PC-9 (cell line): ENCODE measurements at regions not wholly inside any gene's neighbourhood (a gene's known extent, or its start where the extent isn't known, plus 50 kb on each side); places are given as distances from the start of the nearest gene placed in this dataset.

Experiments
- BruUV-seq: library from RNA; stranded (reverse); fragments of 400-500 nt; replicated peaks from 2 replicates; lab custom pipeline; 2021; lab: Mats Ljungman, UMichigan
- CTCF ChIA-PET: fragments of 300-600 bp; sonication (Branson Sonifier 250); formaldehyde crosslinking; loops from one replicate; lab custom pipeline; 2022; ENCODE audit warnings: antibody characterized with exemption; lab: Charles Lee
- POLR2A ChIA-PET: fragments of 300-600 bp; sonication (Branson Sonifier 250); formaldehyde crosslinking; loops from one replicate; lab custom pipeline; 2022; ENCODE audit warnings: antibody characterized with exemption; ENCODE audit not compliant: unreplicated experiment; lab: Charles Lee
- DNase-seq, 2 experiments: peaks; one replicate each; pipeline versions ENCODE4 v3.0.0 to v3.0.0-alpha.2; 2015 to 2022; ENCODE audit warnings: mixed read lengths in 1 of 2
- H2AFZ ChIP-seq: fragments of 200-600 bp; sonication (generic); 2 replicates; pipeline ENCODE4 v1.8.1; 2017; ENCODE audit warnings: antibody characterized with exemption
- H3F3A ChIP-seq: fragments of 200-600 bp; sonication (generic); 2 replicates; pipeline ENCODE4 v1.8.1; 2017; ENCODE audit warnings: antibody characterized with exemption, mild to moderate bottlenecking, low read depth; ENCODE audit not compliant: insufficient read depth
- H3K27ac ChIP-seq: fragments of 200-600 bp; sonication (generic); 2 replicates; pipeline ENCODE4 v1.6.1; 2016; ENCODE audit warnings: mixed run types
- H3K27me3 ChIP-seq: fragments of 200-600 bp; sonication (generic); 2 replicates; pipeline ENCODE4 v1.6.1; 2016; ENCODE audit warnings: low read depth, mixed run types; ENCODE audit not compliant: insufficient read depth
- H3K36me3 ChIP-seq: fragments of 200-600 bp; sonication (generic); 2 replicates; pipeline ENCODE4 v1.6.1; 2016; ENCODE audit warnings: low read depth, mixed run types
- H3K4me1 ChIP-seq: fragments of 200-600 bp; sonication (generic); replicated peaks from 2 replicates; pipeline ENCODE4 v1.6.1; 2016; ENCODE audit warnings: mixed run types; ENCODE audit not compliant: insufficient read depth
- H3K4me2 ChIP-seq: fragments of 200-600 bp; sonication (generic); 2 replicates; pipeline ENCODE4 v1.6.1; 2017; ENCODE audit warnings: mixed run types
- H3K4me3 ChIP-seq: fragments of 200-600 bp; sonication (generic); 2 replicates; pipeline ENCODE4 v1.6.1; 2016; ENCODE audit warnings: mixed run types
- H3K79me2 ChIP-seq: fragments of 200-600 bp; sonication (generic); 2 replicates; pipeline ENCODE4 v1.6.1; 2017; ENCODE audit warnings: low read depth, mixed run types
- H3K9me2 ChIP-seq: fragments of 200-600 bp; sonication (generic); 2 replicates; pipeline ENCODE4 v1.8.1; 2017; ENCODE audit warnings: mild to moderate bottlenecking; ENCODE audit not compliant: insufficient read depth
- H3K9me3 ChIP-seq: fragments of 200-600 bp; sonication (generic); 2 replicates; pipeline ENCODE4 v1.8.1; 2016; ENCODE audit warnings: low read depth; ENCODE audit not compliant: insufficient read depth
- H4K20me1 ChIP-seq: fragments of 200-600 bp; sonication (generic); 2 replicates; pipeline ENCODE4 v1.8.1; 2017; ENCODE audit not compliant: insufficient read depth
- EZH2 ChIP-seq: fragments of 200-600 bp; sonication (generic); IDR thresholded peaks from 2 replicates; pipeline ENCODE4 v1.8.0; 2017; ENCODE audit warnings: antibody characterized with exemption, low read depth
- intact Hi-C: fragments of 100-400 bp; cut with micrococcal nuclease; formaldehyde crosslinking; loops from one replicate; pipeline ENCODE4 v1.10.0; 2022; ENCODE audit not compliant: unreplicated experiment
- TF ChIP-seq, protein P1 (sequence below): fragments of 200-600 bp; sonication (generic); conservative IDR thresholded peaks from 2 replicates; pipeline ENCODE4 v1.6.1; 2017; ENCODE audit warnings: mixed run types, antibody characterized with exemption, mild to moderate bottlenecking, moderate library complexity

GRCh38 chr18:73479477-73479876 lies 611.7 kb upstream of the NETO1 start:
- no peak for DNase-seq
- H3K4me2 ChIP-seq, result no peak overlapping the region
- no peaks in the 10 kb centered on the region for H3K9me2 ChIP-seq
- no peak overlapping the region for H3K4me3 ChIP-seq
- TF ChIP-seq EZH2, result no peak
- TF ChIP-seq, protein P1, sequence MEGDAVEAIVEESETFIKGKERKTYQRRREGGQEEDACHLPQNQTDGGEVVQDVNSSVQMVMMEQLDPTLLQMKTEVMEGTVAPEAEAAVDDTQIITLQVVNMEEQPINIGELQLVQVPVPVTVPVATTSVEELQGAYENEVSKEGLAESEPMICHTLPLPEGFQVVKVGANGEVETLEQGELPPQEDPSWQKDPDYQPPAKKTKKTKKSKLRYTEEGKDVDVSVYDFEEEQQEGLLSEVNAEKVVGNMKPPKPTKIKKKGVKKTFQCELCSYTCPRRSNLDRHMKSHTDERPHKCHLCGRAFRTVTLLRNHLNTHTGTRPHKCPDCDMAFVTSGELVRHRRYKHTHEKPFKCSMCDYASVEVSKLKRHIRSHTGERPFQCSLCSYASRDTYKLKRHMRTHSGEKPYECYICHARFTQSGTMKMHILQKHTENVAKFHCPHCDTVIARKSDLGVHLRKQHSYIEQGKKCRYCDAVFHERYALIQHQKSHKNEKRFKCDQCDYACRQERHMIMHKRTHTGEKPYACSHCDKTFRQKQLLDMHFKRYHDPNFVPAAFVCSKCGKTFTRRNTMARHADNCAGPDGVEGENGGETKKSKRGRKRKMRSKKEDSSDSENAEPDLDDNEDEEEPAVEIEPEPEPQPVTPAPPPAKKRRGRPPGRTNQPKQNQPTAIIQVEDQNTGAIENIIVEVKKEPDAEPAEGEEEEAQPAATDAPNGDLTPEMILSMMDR, result no peak
- no peaks in the 10 kb centered on the region for H3K36me3 ChIP-seq
- no peak overlapping the region for H3K27ac ChIP-seq
- no peaks in the 10 kb centered on the region; the same call in 1 of the 2 replicates for H3F3A ChIP-seq
- no peaks in the 10 kb centered on the region for H4K20me1 ChIP-seq
- H3K79me2 ChIP-seq, result no peaks in the 10 kb centered on the region
- no TSS peak for BruUV-seq
- no peaks in the 10 kb centered on the region for H3K27me3 ChIP-seq
- H3K9me3 ChIP-seq, result no peaks in the 10 kb centered on the region
- CTCF ChIA-PET, result no interaction called here
- no peaks in the 10 kb centered on the region for H3K4me1 ChIP-seq
- intact Hi-C loops, result no loop called here
- H2AFZ ChIP-seq, result no peak overlapping the region
- POLR2A ChIA-PET, result no interaction called here

DNA sequence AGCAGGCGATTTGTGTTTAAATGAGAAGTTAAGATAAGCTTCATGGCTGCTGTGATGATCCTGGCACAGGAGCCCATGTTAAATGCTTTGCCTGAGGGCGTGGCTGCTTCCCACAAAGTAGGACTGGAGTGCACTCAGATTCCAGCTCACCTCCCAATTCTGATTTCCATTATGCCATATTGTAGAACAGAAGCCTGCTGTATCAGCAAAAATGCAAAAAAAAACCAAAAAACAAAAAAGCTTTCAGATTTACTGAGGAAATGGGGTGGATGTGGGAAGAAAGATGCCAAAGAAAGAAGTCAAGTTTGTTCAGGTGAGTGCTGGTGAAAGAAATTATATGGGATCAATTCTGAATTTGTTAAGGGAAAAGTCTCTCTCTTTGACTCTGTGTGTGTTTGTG lies 610.4 kb upstream of the NETO1 start:
- no peak overlapping the region for H3K4me2 ChIP-seq
- H3K4me3 ChIP-seq, result no peak overlapping the region
- no peak overlapping the region for H3K27ac ChIP-seq
- H3K9me3 ChIP-seq, result no peaks in the 10 kb centered on the region
- H3K79me2 ChIP-seq, result no peaks in the 10 kb centered on the region
- ChIA-PET CTCF (no interaction called here), POLR2A (no interaction called here)
- no peaks in the 10 kb centered on the region for H3K27me3 ChIP-seq
- no peaks in the 10 kb centered on the region for H4K20me1 ChIP-seq
- H3K9me2 ChIP-seq, result no peaks in the 10 kb centered on the region
- no peak for DNase-seq
- TF ChIP-seq, protein P1, result no peak
- TF ChIP-seq EZH2, result no peak
- no TSS peak for BruUV-seq
- no peak overlapping the region for H2AFZ ChIP-seq
- no peaks in the 10 kb centered on the region; the same call in 1 of the 2 replicates for H3F3A ChIP-seq
- H3K36me3 ChIP-seq, result no peaks in the 10 kb centered on the region
- intact Hi-C loops, result no loop called here
- no peaks in the 10 kb centered on the region for H3K4me1 ChIP-seq

- H3K27me3 ChIP-seq, result no peaks in the 10 kb centered on the region
- intact Hi-C loops, result no loop called here
- POLR2A ChIA-PET, result no interaction called here
- no peak overlapping the region for H3K4me2 ChIP-seq
- no peak overlapping the region for H2AFZ ChIP-seq
- H3K9me3 ChIP-seq, result 0 out of 2 replicates have a peak, but pooled peaks cover 3% of the 10 kb centered on the region
- no peaks in the 10 kb centered on the region for H3K4me1 ChIP-seq
- TF ChIP-seq, protein P1, result no peak
- no peak for TF ChIP-seq EZH2
- no peaks in the 10 kb centered on the region for H3K9me2 ChIP-seq
- DNase-seq, result no peak
- no TSS peak for BruUV-seq
- H4K20me1 ChIP-seq, result no peaks in the 10 kb centered on the region
- H3K79me2 ChIP-seq, result no peaks in the 10 kb centered on the region
- no peaks in the 10 kb centered on the region for H3F3A ChIP-seq
- H3K27ac ChIP-seq, result no peak overlapping the region
- H3K4me3 ChIP-seq, result no peak overlapping the region
- no peaks in the 10 kb centered on the region for H3K36me3 ChIP-seq
- CTCF ChIA-PET, result no interaction called here
These were observed 608.2 kb upstream of the NETO1 start for GRCh38 chr18:73476031-73476430.
